ENCODE measurements at regions not wholly inside any gene's neighbourhood (a gene's known extent, or its start where the extent isn't known, plus 50 kb on each side); places are given as distances from the start of the nearest gene placed in this dataset.

DNA sequence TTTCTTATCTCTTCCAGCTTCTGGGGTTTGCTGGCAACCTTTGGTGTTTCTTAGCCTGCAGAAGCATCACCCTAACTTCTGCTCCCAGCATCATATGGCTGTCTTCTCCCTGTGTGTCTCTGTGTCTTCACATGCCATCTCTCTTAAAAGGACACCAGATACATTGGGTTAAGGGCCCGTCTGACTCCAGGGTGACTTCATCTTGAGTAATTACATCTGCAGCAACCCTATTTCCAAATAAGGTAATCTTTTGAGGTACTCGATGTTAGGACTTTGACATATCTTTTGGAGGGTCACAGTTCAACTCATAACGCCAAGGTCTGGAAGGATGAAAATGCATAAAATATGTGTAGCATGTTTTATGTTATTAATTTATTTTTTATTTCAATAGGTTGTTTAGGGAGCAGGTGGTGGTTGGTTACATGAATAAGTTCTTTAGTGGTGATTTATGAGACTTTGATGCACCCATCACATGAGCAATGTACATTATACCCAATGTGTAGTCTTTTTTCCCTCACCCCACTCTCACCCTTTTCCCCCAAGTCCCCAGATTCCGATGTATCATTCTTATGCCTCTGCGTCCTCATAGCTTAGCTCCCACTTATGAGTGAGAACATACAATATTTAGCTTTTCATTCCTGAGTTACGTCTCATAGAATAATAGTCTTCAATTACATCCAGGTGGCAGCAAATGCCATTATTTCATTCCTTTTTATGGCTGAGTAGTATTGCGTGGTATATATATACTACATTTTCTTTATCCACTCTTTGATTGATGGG is 131.1 kb downstream of the TBXT start:
- Histone ChIP-seq H3K36me3 (no peaks in the 10 kb centered on the region), H3K4me3 (no peak overlapping the region), H3K27me3 (no peaks in the 10 kb centered on the region), H3K9me3 (peaks cover 0 to 10% (median 0%) of the 10 kb centered on the region in 4 donors), H3K4me1 (peaks cover 5 to 9% (median 8%) of the 10 kb centered on the region in 4 donors), H3K27ac (replicated peaks in 1 of 4) (no peak overlapping the region)
- intact Hi-C loops (cut with DNase I), result no loop called here
- TF ChIP-seq, protein P1, sequence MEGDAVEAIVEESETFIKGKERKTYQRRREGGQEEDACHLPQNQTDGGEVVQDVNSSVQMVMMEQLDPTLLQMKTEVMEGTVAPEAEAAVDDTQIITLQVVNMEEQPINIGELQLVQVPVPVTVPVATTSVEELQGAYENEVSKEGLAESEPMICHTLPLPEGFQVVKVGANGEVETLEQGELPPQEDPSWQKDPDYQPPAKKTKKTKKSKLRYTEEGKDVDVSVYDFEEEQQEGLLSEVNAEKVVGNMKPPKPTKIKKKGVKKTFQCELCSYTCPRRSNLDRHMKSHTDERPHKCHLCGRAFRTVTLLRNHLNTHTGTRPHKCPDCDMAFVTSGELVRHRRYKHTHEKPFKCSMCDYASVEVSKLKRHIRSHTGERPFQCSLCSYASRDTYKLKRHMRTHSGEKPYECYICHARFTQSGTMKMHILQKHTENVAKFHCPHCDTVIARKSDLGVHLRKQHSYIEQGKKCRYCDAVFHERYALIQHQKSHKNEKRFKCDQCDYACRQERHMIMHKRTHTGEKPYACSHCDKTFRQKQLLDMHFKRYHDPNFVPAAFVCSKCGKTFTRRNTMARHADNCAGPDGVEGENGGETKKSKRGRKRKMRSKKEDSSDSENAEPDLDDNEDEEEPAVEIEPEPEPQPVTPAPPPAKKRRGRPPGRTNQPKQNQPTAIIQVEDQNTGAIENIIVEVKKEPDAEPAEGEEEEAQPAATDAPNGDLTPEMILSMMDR (IDR thresholded peaks at IDR 0.05), result no peak
- no peak for TF ChIP-seq EP300 (IDR thresholded peaks at IDR 0.05)
- no peak for TF ChIP-seq POLR2AphosphoS5 (IDR thresholded peaks at IDR 0.05)
- TF ChIP-seq POLR2A (IDR thresholded peaks at IDR 0.05; ENCODE audit: low read depth), result no peak
- DNase-seq (ENCODE audit: extremely low spot score), result no peak
- 74% methylated on average over 7 of the region's 7 CpGs for WGBS

DNA sequence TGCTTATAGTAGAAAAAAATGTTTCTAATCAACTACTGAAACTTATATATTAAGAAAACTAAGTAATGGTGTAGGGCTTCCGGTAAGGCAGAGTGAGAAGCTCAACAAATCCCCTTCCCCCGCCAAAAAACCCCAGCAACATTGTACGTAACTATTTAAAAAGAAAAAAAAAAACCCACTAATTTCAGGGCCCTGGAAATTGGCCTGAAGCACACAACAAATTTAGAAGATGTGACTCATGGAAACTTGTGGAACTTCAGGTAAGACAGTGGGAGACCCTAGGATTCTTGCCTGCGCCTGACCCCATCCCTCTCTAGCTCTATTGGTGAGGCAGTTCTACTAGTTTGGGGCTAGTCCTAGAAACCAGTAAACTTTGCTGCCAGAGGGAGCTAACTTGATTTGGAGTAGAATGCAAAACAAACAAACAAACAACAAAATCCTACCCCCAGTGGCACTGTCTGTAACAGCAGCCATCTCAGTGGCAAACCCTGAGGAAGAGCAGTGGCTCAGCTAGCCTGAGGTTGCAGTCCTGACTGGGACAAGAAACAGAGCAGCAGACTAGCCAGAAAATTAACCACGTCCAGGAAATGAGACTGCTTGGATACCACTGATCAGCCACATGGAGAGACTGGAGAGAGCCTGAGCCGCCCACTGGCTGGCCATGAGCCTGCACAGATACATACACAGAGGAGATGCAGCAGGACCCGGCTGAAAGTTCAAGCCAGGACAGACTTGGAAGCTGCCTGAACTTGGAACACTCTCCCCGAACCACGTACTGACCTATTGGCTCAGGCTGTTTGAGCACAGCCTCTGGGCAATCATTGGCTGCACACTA is 135.1 kb downstream of the TBXT start:
- TF ChIP-seq EP300 (IDR thresholded peaks at IDR 0.05) (no peak), POLR2AphosphoS5 (IDR thresholded peaks at IDR 0.05) (peak in 1 of 2 donors; percentile 22)
- TF ChIP-seq, protein P1 (IDR thresholded peaks at IDR 0.05), result peak in 1 of 3 experiments; percentile 37
- no peak overlapping the region for H3K4me3 ChIP-seq
- intact Hi-C loops (cut with DNase I), result no loop called here
- H3K4me1 ChIP-seq, result peaks cover 5 to 9% (median 8%) of the 10 kb centered on the region in 4 donors
- H3K9me3 ChIP-seq, result peaks cover 0 to 5% (median 0%) of the 10 kb centered on the region in 4 donors
- H3K36me3 ChIP-seq, result no peaks in the 10 kb centered on the region
- H3K27me3 ChIP-seq, result no peaks in the 10 kb centered on the region
- 43% methylated on average over 9 of the region's 9 CpGs for WGBS
- H3K27ac ChIP-seq (replicated peaks in 1 of 4), result peak overlapping the region in 2 of 4 donors; percentile 33 to 42
- DNase-seq (ENCODE audit: extremely low spot score), result no peak

DNA sequence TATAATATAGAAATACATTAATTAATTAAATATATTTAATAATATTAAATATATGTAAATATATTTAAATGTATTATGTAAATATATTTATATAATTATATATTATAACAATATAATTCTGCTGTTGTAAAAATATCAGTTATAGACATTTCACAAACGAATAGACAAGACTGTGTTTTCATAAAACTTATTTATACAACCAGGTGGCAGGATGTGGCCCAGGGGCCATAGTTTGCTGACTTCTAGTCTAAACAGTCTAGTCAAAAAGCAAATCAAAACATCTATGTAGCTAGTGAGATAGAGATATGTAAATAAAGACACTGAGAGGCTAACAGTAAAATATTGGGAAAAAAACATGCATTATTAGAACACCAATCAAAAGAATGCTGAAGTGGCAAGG is 136.4 kb downstream of the TBXT start:
- DNase-seq (ENCODE audit: extremely low spot score), result no peak
- H3K36me3 ChIP-seq, result no peaks in the 10 kb centered on the region
- no peaks in the 10 kb centered on the region for H3K9me3 ChIP-seq
- H3K27ac ChIP-seq (replicated peaks in 1 of 4), result no peak overlapping the region
- intact Hi-C loops (cut with DNase I), result no loop called here
- H3K4me3 ChIP-seq, result no peak overlapping the region
- peaks cover 5 to 9% (median 8%) of the 10 kb centered on the region in 4 donors for H3K4me1 ChIP-seq
- H3K27me3 ChIP-seq, result no peaks in the 10 kb centered on the region
- 65% methylated on average over 1 of the region's 1 CpG for WGBS
- TF ChIP-seq, protein P1 (IDR thresholded peaks at IDR 0.05), result no peak
- TF ChIP-seq POLR2A (IDR thresholded peaks at IDR 0.05; ENCODE audit: low read depth), result no peak
- no peak for TF ChIP-seq POLR2AphosphoS5 (IDR thresholded peaks at IDR 0.05)
- TF ChIP-seq EP300 (IDR thresholded peaks at IDR 0.05), result no peak

DNA sequence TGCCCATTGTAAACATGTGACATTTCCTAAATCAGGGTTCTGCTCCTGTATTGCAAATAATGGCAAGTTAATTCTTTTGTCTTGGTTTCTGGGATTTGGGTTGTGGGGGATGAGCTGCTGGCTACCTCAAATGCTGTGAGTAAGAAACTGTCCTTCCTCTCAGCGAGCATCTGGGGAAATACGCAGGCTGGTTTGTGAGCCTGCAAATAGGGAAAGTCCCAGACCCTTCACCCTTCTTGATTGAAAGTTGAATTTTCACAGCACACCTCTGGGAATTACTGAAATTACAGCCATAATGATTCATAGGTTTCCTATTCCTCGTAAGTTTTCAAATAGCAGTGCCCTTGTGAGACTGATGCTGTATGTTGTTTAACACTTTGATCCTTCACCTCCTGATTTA is 138.1 kb downstream of the TBXT start:
- Histone ChIP-seq H3K36me3 (no peaks in the 10 kb centered on the region), H3K9me3 (no peaks in the 10 kb centered on the region), H3K27ac (replicated peaks in 1 of 4) (no peak overlapping the region), H3K4me3 (no peak overlapping the region), H3K4me1 (peaks cover 5 to 9% (median 8%) of the 10 kb centered on the region in 4 donors), H3K27me3 (no peaks in the 10 kb centered on the region)
- WGBS, result 58% methylated on average over 3 of the region's 3 CpGs
- intact Hi-C loops (cut with DNase I), result no loop called here
- no peak for DNase-seq (ENCODE audit: extremely low spot score)
- TF ChIP-seq POLR2AphosphoS5 (IDR thresholded peaks at IDR 0.05) (no peak), EP300 (IDR thresholded peaks at IDR 0.05) (no peak), POLR2A (IDR thresholded peaks at IDR 0.05; ENCODE audit: low read depth) (no peak)
- TF ChIP-seq, protein P1 (IDR thresholded peaks at IDR 0.05), result no peak

Measured in esophagus muscularis mucosa (tissue), 4 donors.